OCI-LY3 (cell line): ENCODE measurements at regions not wholly inside any gene's neighbourhood (a gene's known extent, or its start where the extent isn't known, plus 50 kb on each side); places are given as distances from the start of the nearest gene placed in this dataset.

Experiments used
- EZH2phosphoT487 ChIP-seq: fragments of 200-600 bp; shearing (Covaris generic); IDR thresholded peaks from 2 replicates; pipeline ENCODE4 v1.6.1; 2018; ENCODE audit warnings: antibody characterized with exemption, mixed run types, low read depth
- TF ChIP-seq, protein P1 (sequence below): fragments of 200-600, 300-600 bp; sonication (generic); IDR thresholded peaks from 2 replicates; pipeline ENCODE4 v1.5.1; 2014; ENCODE audit warnings: antibody characterized with exemption, low read length, low read depth

DNA sequence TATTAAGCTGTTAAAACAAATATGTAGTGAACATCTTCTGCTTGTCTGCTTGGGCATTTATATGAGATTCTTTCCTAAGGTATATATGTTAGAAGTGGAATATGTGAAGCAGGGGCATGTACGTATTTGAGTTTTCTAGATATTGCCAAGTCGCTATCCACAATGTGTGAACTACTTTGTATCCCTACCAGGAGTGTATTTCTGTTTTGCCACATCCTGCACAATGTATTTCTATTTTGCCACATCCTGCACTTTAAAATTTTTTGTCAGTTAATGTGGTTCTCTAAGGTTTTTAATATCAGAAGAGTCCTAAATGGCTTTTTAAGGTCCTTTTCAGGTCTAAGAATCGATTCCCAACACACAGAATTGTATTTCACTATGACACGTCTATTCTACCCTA is 141.7 kb upstream of the ATP5MC3 start:
- TF ChIP-seq, protein P1, sequence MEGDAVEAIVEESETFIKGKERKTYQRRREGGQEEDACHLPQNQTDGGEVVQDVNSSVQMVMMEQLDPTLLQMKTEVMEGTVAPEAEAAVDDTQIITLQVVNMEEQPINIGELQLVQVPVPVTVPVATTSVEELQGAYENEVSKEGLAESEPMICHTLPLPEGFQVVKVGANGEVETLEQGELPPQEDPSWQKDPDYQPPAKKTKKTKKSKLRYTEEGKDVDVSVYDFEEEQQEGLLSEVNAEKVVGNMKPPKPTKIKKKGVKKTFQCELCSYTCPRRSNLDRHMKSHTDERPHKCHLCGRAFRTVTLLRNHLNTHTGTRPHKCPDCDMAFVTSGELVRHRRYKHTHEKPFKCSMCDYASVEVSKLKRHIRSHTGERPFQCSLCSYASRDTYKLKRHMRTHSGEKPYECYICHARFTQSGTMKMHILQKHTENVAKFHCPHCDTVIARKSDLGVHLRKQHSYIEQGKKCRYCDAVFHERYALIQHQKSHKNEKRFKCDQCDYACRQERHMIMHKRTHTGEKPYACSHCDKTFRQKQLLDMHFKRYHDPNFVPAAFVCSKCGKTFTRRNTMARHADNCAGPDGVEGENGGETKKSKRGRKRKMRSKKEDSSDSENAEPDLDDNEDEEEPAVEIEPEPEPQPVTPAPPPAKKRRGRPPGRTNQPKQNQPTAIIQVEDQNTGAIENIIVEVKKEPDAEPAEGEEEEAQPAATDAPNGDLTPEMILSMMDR = no peak
- no peak for TF ChIP-seq EZH2phosphoT487
